NCI-H1105 treated with DMSO at 0.1 percent for 48 hours (cell line): ENCODE measurements at regions not wholly inside any gene's neighbourhood (a gene's known extent, or its start where the extent isn't known, plus 50 kb on each side); places are given as distances from the start of the nearest gene placed in this dataset.

ENCODE experiments used
- DNase-seq: peaks from one replicate; lab custom pipeline; 2025; lab: John Stamatoyannopoulos, UW

DNA sequence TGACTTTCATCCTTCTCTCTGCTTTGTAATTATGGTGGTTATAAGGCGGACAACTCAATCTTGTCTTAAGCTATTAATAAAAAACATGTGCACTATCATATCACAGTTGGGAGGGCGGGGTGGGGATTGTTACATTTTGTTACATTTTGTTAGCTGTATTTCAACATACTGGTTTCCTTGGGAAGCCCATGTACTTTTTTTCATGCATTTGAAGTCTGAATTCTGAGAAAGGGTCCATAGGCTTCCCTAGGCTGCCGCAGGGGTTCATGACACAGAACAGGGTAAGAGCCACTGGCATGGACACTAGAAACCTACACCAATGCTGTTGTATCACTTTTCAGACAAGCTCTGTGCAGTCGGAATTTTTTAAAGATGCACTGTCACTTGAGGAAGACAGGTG, 178.8 kb downstream of the ETS2 start:
- DNase-seq = no peak

DNA sequence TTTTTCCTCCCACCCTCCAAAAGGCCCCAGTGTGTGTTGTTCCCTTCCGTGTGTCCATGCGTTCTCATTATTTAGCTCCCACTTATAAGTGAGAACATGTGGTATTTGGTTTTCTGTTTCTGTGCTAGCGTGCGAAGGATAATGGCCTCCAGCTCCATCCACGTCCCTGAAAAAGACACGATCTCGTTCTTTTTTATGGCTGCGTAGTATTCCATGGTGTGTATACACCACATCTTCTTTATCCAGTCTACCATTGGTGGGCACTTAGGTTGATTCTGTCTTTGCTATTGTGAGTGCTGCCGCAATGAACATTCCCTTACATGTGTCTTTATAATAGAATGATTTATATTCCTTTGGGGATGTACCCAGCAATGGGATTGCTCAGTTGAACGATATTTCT, 177.8 kb downstream of the ETS2 start:
- no peak for DNase-seq

DNA sequence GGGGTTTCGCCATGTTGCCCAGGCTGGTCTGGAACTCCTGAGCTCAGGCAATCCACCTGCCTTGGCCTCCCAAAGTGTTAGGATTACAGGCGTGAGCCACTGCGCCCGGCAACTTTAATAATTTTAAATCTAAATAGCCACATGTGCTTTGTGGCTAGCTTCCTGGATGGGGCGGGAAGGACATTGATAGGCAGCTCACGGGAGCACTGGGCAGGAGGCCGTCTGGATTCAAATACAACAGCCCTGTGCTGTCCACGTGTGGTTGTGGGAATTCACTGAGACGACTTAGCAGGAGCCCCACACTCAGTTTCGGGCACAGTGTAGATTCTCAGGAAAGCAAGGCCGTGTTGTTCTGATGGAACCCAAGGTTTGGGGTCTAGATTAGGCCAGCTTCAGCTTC, 177.1 kb downstream of the ETS2 start:
- DNase-seq = no peak

DNA sequence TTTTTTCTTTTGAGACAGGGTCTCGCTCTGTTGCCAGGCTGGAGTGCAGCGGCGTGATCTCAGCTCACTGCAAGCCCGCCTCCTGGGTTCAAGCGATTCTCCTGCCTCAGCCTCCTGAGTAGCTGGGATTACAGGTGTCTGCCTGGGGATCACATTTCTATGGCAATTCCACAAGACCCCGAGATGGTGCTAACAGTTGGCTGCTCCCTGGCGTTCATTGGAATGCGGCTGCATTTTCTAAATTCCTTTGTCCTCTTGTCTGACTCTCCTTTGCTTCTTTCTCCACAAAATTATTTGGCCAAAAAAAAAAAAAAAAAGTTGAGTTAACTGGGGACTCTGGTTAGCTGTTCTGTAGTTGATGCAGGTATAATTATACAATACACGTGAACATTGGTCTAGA, 176.4 kb downstream of the ETS2 start:
- DNase-seq = no peak

DNA sequence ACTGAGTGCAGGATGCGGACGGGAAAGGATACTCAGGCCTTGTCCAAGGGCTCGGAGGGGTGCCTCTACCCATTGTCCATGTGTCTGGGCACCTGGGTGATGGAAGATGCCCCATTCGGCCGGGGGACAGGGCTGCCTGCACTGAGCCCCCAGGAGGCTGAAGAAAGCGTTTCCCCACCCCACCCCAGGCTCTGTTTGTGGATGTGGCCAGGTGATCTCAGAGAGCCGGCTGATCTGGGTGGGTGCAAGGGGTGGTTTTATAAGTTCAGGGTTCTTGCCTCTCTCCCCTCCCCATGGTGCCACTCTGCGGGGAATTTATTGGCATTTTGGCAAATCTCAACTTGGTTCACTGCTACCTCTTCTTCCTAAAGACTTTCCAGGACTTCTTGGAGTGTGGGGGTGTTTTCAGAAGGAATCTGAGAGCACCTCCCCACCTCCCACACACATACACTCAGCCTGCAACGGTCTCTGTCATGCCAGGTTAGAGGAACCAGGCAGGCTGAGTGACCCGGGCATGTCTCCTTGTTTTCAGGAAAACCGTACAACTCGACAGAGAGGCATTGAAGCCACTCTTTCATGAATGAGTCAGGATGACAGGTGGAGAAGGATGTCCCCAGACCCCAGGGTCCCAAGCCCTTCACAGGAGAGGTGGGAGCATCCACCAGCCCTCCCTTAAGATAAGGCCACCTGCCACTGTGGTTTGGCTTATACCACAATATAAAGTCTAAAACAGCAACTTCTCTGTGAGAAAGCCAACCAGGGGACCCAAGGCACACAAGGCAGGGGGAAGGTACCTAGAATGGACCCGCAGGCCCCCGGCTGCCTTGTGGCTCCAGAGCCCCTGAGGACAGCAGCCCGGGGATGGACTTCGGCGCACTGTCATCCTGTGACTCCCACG, 174.9 kb downstream of the ETS2 start:
- no peak for DNase-seq

DNA sequence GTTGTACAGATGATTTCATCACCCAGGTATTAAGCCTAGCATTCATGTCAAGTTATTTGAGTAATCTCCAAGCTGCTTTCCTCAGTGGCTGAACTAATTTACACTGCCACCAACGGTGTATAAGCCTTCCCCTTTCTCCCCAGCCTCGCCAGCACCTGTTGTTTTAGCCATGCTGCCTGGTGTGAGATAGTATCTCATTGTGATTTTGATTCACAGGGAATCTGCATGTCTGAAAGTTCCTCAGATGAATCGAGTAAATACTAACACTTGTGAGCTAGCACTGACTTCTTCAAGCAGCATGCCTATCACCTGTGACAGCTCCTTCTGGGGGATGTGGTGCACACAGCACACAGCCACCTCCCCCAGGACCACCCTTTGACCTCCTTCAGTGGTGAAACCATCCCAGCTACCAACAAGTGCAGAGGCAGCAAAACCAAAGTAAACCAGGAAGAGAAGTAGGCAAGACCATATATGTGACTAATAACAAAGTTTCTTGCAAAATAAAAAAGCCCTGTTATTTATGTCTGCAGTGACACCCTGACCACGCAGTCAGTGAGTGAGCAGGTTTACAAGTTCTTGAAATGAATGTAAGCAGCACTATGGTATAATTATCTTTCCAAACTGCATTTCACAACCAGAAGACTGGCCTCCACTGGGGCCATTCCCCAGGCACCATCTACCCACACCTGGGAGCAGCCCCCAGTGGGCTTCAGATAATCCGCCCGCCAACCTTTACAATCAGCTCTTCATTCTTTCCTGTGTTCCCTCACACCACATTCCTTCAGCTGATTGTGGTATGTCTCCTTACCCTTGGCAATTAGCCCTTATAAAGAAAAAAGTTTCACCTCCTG, 173.8 kb downstream of the ETS2 start:
- no peak for DNase-seq

DNA sequence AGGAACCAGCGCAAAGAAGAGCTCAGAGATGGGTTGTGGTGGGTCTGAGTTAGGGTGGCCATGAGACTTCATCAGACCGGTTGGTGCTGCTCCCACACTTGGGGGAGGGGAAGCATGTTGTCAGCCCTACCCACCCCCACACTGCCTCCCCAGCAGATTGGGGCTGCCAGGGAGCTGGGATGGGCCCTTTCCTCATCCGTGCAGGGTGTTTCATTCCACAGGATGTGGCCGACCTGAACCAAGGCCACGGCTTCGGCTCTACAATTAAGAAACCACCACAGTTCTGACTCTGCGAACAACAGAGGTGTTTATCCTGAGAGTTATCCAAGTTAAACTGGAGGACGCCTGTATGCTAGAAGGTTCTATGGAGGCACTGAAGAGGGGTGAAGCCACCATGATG, 171.2 kb downstream of the ETS2 start:
- DNase-seq = no peak

DNA sequence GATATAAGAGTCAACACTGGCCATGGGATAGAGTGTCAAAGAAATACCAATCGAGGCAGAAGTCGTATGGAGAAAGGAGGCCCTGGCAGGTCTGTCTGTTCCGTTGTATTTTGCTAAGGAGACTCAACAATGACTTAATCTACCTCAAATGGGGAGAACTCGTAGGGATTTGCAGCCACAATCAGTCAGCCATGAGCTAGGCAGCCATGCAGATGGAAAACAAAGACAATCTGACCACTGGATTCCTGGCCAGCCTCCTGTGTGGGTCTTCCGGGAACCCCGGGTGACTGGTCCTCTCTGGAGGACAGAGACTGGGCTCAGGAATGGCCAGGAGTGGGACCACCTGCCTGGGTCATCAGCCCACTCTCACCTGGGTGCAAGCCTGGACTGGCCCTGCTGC, 167.8 kb downstream of the ETS2 start:
- DNase-seq = no peak

DNA sequence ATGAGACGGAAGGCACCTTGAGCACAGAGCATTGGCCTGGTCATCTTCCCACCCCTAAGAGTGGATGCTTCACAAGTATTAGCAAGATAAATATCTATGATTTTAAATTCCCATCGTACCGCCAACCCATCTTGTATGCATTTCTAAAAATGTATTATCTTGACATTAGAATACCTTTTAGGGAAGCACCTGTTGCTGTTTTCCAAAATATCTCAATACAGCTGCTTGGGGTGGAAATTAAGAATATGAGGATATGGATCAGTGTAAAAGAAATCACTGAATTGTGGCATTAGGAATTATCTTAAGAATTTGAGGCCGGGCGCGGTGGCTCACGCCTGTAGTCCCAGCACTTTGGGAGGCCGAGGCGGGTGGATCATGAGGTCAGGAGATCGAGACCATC, 166.3 kb downstream of the ETS2 start:
- DNase-seq = no peak

DNA sequence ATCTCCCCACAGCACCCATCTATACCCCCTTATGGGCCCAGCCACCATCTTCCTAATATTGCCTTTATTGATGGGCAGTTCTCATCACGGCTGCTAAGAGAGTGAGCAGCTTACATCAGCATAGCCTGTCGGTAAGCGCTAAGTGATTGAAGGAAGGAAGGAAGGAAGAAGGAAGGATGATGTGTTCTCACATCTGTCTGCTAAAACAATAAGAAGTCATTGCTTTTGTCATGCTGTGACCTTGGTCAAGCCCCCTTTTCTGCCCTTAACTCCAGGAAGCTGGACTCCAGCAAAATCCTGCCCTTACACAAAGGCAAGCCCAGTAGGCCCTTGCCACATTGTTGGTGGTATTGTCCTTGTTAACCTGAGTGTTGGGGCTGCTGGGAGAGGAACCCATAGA, 165.0 kb downstream of the ETS2 start:
- DNase-seq = no peak

DNA sequence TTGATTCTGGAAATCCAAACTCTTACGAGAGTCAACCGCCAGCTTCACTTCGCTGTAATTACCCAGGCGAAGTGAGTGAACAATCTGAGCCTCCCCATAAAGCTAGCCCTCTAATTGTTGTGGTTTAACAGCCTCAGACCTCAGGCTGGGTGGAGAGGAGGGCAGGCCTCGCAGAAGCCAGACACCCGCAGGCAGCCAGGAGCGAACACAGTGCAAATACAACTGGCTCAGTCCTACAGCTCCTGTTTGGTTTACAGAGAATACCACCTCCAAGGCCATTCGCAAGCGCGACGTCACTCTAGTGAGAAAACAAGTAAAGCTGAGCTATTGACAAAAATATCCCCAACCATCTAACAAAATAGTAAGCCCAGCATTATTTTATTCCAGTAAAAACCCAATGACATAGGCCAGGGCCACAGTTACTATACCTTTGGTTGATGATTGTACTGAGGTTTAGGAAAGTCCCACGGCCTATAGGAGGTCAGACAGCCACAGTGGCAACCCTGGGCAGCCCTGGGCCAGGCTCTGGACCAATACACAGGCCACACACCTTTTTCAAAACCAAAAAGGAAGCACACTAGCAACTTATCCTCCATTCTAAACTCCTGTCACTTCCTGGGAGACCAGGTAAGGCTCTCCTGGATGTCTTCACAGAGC, 163.3 kb downstream of the ETS2 start:
- no peak for DNase-seq

DNA sequence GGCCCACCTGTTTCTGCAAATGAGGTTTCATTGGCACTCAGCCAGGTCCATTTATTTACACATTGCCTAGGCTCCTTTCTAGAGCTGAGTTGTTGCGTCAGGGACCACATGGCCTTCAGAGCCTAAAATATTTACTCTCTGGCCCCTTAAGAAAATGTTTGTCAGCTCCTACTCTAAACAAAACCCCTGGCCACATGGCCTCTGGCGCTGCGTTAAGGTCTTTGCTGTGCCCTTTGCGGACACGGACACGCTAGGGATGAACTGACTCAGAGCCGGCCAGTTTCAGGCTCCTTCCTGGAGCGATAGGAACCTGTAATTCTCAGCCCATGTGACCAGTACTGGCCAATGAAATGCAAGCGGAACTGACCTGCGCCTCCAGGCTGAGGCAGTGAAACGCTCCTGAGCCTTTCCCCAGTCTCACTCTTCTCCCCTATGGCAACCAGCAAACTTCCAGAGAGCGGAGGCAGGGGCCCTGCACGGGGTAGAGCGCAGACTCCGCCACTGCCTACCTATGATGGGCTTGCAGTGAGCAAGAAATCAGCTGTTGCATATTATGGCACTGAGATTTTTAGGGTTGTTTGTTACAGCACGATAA, 160.3 kb downstream of the ETS2 start:
- DNase-seq = peak; percentile 85

DNA sequence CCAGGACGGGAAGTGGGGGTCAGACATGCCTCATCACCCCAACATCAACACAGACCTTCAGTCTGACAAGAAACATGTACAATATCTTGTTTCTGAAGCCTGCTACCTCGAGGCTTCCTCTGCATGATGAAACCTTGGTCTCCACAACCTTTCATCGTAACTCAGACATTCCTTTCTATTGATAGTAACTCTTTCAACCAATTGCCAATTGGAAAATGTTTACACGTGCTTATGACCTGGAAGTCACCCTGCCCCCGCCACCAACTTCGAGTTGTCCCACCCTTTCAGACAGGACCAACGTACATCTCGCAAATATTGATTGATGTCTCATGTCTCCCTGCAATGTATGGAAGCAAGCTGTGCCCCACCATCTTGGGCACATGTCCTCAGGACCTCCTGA, 159.5 kb downstream of the ETS2 start:
- no peak for DNase-seq

DNA sequence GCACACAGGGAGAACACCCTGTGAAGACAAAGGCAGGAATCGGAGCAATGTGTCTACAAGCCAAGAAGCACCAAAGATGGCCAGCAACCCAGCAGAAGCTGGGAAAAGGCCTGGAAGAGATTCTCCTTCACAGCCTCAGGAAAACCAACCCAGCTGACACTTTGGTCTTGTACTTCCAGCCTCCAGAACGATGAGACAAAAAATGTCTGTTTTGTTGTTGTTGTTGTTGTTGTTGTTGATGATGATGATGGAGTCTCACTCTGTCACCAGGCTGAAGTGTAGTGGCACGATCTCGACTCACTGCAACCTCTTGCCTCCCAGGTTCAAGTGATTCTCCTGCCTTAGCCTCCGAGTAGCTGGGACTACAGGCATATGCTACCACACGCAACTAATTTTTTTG, 157.3 kb downstream of the ETS2 start:
- DNase-seq = no peak

DNA sequence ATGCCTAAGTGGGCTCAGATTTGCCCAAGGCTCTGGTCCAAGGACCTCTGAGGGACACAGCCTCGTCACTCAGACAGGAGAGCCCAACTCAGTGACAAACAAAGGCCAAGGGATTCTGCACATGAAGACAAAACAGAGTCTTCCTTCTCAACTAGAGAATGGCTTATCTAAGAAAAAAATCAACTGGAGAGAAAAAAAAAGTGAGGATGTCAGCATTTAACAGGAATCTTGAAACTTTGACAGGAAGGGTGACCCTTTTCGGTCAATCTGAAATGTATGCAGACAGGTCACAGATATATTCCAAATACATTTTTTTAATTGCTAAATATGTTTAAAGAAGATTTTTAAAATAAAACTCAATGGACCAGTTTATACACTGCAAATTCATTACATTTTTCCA, 154.5 kb downstream of the ETS2 start:
- no peak for DNase-seq

DNA sequence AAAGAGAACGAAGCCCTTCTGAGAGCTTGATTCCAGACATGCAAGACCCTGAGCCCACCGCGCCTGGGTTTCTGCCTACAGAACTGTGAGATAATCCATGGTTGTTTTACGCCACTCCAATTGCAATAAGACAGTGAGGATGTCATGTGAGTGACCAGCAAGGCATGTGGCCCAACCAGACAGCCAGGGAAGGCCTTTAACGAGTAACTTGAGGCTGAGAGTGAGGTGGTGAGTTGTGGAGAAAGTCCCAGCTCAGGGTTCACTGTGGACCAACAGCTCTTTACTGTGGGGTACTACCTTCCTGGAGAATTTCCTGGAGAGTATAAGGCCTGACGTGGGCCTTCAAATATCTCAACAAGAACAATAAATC, 153.9 kb downstream of the ETS2 start:
- no peak for DNase-seq

DNA sequence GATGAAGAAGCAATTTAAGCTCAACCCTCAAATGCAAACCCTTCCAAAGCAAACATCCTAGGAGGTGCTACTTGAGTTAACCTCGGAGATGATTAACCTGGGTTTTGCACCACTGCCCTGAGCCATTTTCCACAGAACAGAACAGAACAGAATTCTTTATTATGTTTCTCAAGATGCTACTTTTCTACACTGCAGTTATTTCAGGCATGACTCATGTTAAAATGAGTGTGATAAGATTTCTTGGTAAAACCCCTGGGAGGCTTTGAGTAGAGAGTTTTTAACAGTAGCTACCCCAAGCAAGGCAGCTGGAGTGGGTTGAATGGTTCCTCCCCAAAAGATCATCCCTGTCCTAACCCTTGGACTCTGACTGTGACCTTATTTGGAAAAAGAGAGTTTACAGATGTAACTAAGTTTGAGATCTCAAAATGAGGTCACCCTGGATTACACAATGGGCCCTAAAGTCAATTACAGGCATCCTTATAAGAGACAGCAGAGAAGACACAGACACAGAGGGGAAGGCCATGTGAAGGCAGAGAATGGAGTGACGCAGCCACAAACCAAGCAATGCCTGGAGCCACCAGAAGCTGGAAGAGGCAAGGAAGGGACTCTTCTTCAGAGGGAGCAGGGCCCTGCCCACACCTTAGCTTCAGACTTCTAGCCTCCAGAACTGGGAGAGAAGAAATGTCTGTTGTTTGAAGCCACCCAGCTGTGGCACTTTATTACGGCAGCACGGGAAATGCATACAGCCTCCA, 153.4 kb downstream of the ETS2 start:
- no peak for DNase-seq

DNA sequence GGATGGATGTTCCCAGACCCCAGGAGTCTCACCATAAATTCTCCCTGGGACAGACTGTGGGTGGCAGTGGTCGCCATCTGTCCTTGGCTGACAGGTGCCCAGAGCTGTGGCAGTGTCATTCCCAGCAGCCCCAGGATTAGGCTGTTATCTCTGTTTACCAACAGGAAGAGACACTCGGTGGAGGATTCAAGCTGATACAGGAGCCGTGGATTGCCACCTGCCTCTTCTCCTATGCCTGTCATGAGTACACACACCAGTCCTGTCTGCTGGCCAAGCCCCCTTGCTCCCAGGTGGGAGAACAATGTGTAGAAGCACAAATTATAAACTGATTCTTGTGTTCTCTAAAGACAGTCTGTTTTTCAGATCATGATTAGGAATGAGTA, 152.6 kb downstream of the ETS2 start:
- peak; percentile 19 for DNase-seq

DNA sequence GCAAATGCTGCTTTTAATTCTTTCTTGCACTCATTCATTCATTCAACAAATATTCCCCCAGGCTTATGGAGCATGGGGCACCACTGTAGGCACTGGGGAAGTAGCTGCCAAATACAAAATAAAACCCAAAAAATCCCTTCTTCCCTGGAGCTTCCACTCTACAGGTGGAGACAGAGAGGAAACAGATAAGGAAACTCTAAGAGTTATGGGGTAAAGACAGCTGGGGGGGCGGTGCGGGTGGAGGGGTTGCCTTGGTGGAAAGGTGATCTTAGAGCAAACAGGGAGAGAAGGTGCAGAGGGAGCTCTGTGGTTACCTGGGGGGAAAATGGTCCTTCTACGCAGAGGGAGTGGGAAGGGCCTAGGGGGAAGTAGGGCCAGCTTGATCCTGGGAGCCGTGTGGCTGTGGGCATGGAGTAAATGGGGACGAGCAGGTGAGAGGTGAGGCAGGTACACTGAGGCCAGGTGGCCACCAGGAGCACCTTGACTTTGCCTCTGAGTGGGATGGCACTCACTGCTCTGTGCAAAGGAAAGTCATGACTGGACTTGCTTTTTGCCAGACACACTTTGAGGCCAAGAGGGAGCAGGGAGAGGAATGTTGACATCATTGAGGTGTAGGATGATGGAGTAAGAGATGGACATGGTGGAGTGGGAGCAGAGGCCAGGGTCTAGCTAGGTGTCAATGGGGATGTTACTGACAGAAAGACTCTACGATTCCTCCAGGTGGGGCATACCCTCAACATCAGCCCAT, 152.0 kb downstream of the ETS2 start:
- DNase-seq = peak; percentile 28

DNA sequence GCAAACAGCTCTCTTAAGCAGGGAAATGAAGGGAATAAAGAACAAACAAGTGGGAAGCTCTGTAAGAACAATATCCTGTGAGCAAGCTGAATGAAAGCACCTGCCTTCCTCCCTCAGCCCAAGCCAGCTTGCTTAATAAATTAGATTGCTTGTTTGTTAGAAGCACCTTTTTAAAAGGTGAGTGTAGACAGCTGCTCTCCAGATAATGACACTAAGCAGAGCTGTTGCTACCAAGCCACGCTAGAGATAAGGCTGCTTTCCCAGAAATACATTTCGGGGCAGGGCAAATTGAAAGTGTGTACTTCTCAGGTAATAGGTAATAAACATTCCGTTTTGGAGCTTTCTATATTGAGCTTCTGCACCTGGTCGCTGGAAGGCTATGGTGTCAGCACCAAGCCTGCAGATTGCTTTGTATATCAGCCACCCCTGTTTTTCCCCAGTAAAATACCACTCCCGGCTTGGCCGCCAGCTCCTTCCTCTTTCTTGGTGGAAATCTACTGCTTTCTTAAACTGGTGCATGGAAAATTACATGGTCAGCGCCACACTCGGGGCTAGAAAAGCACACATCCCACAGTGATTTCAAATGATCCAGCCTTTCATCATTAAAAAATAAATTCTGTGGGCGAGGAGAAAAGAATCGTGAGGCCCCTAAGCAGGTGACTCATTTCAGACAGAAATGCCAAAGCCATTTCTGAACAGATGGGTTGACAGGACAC, 151.3 kb downstream of the ETS2 start:
- DNase-seq = peak; percentile 100
